ENCODE measurements at regions not wholly inside any gene's neighbourhood (a gene's known extent, or its start where the extent isn't known, plus 50 kb on each side); places are given as distances from the start of the nearest gene placed in this dataset.

DNA sequence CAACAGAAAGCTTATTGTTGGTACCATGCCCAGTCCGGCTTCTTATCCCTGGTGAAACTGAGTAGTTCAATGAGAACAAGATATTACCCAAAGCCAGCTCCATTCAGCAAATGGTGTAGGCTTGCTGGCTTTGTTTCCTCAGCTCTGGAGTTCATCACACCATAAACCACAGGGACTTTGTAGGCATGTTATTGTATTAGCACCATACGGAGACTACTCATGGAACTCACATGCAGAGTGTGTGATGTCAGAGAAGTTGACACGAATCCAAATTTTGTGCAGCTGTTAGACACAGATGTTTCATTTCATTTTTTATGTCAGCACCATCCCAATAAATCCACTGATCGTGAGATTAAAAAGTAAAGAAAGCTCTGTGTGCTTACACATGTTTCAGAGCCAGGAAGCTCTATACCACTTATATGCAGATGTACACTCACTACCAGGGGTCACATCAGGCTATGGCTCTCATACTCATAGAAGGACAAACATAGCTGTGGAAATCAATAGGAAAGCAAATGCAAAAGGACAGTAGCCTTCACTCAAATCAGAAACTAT, 63.4 kb upstream of the LEKR1 start:
- TF ChIP-seq, protein P1, sequence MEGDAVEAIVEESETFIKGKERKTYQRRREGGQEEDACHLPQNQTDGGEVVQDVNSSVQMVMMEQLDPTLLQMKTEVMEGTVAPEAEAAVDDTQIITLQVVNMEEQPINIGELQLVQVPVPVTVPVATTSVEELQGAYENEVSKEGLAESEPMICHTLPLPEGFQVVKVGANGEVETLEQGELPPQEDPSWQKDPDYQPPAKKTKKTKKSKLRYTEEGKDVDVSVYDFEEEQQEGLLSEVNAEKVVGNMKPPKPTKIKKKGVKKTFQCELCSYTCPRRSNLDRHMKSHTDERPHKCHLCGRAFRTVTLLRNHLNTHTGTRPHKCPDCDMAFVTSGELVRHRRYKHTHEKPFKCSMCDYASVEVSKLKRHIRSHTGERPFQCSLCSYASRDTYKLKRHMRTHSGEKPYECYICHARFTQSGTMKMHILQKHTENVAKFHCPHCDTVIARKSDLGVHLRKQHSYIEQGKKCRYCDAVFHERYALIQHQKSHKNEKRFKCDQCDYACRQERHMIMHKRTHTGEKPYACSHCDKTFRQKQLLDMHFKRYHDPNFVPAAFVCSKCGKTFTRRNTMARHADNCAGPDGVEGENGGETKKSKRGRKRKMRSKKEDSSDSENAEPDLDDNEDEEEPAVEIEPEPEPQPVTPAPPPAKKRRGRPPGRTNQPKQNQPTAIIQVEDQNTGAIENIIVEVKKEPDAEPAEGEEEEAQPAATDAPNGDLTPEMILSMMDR (conservative IDR thresholded peaks at IDR 0.05; ENCODE audit: low read depth in 2 of 2), result no peak
- no peak for TF ChIP-seq POLR2AphosphoS5 (IDR thresholded peaks at IDR 0.05; ENCODE audit: low read depth)
- TF ChIP-seq, protein P2, sequence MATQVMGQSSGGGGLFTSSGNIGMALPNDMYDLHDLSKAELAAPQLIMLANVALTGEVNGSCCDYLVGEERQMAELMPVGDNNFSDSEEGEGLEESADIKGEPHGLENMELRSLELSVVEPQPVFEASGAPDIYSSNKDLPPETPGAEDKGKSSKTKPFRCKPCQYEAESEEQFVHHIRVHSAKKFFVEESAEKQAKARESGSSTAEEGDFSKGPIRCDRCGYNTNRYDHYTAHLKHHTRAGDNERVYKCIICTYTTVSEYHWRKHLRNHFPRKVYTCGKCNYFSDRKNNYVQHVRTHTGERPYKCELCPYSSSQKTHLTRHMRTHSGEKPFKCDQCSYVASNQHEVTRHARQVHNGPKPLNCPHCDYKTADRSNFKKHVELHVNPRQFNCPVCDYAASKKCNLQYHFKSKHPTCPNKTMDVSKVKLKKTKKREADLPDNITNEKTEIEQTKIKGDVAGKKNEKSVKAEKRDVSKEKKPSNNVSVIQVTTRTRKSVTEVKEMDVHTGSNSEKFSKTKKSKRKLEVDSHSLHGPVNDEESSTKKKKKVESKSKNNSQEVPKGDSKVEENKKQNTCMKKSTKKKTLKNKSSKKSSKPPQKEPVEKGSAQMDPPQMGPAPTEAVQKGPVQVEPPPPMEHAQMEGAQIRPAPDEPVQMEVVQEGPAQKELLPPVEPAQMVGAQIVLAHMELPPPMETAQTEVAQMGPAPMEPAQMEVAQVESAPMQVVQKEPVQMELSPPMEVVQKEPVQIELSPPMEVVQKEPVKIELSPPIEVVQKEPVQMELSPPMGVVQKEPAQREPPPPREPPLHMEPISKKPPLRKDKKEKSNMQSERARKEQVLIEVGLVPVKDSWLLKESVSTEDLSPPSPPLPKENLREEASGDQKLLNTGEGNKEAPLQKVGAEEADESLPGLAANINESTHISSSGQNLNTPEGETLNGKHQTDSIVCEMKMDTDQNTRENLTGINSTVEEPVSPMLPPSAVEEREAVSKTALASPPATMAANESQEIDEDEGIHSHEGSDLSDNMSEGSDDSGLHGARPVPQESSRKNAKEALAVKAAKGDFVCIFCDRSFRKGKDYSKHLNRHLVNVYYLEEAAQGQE (IDR thresholded peaks at IDR 0.05; ENCODE audit: unreplicated experiment), result no peak

Measured in GM23338 (cell line).